ENCODE measurements at regions not wholly inside any gene's neighbourhood (a gene's known extent, or its start where the extent isn't known, plus 50 kb on each side); places are given as distances from the start of the nearest gene placed in this dataset.
"Not testable (repeated sequence)": the region's sequence is repeated elsewhere in the genome, so short reads cannot be mapped to it uniquely, and the experiment has no call there.

DNA sequence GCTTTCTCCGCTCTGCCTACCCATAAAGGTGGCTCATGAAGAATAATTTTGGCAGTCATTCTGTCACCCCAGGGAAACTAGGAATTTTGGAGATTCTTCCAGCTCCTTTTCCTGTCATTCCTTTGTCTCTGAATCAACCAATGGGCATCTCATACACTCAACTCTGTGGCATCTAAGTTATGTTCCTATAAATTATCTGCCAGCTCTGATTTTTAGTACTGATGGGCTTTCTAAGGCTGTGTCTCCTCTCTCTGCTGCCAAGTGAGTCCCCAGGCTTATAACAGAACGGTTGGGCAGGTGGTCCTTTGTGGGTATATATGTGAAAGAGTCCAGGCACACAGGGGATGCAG, 226.8 kb downstream of the NMUR2 start:
- peak; percentile 54 for DNase-seq (ENCODE audit: low read depth)

DNA sequence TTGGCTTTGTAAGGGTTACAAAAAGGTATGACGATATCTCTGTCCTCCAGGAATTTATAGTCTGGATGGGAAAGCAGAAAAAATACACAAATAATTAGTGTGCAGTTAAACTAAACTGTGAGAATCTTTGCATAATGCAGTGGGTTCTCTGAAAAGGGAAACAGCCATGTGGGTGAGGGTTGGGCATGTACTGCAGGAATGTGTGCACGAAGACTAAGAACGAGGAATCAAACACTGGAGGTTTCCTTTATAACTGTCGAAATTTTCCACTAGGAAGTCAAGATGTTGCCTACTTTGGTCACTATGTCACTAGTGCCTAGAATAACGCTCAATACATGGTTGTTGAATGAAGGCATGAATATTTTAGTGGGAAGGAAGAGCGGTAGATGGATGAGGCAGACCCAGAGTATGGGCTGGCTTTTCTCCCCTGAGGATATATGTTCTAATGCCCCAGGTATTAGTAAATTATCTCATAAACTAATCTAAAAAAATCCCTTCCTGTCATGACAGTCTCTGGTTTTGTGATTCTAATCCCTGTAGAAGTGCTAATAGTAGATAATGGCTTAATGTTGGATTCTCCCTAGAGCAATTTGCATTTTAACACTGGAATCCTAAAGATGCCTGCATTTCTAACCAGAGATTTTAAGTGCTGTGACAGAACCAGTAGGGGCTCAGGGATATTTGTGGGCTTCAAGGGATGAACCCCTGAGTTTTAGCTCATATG, 227.3 kb downstream of the NMUR2 start:
- DNase-seq (ENCODE audit: low read depth) = peak; percentile 57

DNA sequence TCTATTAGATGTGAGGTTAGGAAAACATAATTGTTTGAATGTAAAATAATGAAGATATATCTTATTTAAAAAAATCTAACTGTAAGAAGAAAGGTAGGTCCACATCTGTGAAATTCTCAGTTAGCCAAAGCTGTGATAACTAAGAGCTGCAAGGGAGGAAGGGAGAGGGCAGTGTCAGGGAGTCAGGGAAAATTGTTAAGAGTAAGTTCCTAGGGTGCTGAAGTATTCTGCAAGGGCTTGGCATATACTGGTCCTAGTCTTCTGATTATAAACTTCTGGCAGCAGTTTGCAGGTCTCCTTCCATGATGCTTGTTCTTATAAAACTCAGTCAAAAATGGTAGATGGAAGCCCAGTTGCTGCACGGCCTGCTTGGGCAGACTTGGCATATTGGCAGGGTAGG, 233.2 kb downstream of the NMUR2 start:
- DNase-seq (ENCODE audit: low read depth) = no peak

DNA sequence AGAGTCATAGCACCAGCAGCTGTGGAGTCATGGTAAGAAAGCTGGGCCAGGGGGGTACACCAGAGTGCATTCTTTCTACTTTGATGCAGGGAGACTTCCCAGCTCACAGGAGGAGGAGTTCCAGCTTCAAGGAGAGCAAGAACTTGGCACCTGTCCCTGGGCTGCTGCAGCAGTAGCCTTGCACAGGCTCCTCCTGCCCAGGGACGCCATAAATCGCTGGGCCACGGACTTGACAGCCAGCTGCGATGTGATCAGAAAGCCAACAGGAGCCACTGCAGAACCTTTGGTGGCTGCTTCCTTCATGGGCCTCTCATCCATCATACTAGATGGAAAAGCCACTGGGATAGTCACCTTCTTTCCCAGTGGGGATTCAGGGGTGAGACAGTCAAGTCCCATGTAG, 234.7 kb downstream of the NMUR2 start:
- DNase-seq (ENCODE audit: low read depth) = peak; percentile 28

DNA sequence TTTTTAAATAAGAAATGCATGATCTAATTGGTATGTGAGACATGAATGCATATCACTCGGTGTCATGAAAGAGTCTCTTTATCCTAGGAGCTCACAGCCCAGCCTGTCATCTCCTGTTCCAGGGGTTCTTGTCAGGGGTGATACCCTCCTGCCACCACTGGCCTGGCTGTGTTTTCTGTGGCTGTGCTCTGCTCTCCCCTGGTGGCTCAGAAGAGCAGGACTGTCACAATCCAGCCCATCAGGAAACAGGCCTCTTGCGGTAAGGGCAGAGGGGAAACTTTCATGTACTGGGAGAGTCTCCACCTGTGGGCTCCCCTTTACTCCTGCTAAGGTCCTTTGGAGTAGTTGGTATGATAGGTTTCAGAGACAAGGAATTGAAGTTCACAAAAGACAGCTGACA, 240.2 kb upstream of the GLRA1 start:
- no peak for DNase-seq (ENCODE audit: low read depth)

DNA sequence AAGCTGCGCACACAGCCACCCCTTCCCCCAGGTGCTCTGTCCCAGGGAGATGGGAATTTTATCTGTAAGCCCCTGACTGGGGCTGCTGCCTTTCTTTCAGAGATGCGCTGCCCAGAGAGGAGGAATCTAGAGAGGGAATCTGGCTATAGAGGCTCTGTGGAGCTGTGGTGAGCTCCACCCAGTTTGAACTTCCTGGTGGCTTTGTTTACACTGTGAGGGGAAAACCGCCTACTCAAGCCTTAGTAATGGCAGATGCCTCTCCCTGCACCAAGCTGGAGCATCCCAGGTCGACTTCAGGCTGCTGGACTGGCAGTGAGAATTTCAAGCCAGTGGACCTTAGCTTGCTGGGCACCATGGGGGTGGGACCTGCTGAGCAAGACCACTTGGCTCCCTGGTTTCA, 235.2 kb upstream of the GLRA1 start:
- DNase-seq (ENCODE audit: low read depth) = not testable (repeated sequence)

DNA sequence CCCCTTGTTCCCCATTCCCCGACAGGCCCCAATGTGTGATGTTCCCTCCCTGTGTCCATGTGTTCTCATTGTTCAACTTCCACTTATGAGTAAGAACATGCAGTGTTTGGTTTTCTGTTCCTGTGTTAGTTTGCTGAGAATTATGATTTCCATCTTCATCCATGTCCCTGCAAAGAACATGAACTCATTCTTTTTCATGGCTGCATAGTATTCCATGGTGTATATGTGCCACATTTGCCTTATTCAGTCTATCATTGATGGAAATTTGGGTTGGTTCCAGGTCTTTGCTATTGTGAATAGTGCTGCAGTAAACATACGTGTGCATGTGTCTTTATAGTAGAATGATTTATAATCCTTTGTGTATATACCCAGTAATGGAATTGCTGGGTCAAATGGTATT, 229.8 kb upstream of the GLRA1 start:
- DNase-seq (ENCODE audit: low read depth) = not testable (repeated sequence)

DNA sequence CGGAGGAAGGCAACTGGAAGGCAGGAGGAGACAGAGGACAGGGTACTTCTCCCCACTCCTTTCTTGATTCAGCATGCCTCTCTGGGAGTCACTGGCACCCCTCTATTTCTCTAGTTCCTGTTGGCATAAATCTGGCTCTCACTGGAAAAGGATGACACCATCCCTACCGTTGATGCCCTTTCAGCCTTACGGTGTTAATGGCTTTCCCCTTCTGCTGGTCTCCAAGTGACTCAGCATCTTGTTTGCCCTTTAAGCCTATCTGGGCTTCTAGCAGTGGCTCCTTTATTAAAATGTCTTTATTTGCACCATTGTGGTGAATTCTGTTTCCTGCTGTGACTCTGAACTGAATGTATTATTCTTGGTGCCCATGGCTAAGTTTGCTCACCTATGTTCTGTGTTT, 227.3 kb upstream of the GLRA1 start:
- DNase-seq (ENCODE audit: low read depth) = peak; percentile 11

DNA sequence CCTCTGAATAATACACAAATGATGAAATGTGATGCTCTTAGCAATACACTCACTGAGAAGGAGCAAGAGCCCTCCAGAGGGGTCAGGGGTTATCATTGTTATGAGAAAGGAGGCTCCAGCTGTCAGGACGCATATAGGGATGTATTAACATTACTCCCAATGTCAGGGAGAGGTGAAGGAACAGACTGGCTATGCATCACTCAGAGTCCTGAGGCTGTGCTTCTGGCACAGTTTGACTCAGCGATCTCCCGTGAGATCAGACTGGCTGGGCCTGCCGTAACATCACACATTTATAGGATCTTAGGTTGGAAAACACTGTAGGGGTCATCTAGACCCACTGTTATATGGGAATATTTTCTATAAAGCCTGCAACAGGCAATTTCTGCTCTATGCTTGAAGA, 226.5 kb upstream of the GLRA1 start:
- no peak for DNase-seq (ENCODE audit: low read depth)

DNA sequence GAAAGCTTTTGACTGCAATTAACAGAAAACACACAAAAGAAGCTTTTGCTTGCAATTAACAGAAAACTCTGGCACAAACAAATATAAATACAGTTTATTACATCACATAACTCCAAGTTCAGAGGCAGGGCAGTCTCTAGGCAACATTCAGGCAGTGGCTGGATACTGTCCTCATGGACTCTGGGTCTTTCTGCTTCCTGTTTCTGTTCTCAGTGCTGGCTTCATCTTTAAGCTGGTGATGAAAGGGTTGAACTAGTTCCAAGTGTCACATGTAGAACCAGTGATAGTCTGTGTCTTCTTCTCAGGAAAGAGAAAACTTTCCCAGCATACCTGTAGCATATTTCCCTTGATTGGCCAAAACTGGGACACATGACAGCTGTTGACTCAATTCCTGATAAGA, 222.6 kb upstream of the GLRA1 start:
- no peak for DNase-seq (ENCODE audit: low read depth)

DNA sequence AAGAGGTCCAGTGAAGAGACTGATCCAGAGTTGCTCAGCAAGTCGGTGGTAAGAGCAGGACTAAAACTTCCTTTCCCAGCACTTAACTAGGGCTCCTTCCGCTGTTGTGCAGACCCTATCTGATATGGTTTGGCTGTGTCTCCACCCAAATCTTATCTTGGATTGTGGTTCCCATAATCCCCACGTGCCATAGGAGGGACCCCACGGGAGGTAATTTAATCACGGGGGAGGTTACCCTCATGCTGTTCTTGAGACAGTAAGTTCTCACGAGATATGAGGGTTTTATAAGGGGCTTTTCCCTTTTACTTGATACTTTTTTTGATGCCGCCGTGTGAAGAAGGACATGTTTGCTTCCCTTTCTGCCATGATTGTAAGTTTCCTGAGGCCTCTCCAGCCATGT, 221.9 kb upstream of the GLRA1 start:
- DNase-seq (ENCODE audit: low read depth) = no peak

DNA sequence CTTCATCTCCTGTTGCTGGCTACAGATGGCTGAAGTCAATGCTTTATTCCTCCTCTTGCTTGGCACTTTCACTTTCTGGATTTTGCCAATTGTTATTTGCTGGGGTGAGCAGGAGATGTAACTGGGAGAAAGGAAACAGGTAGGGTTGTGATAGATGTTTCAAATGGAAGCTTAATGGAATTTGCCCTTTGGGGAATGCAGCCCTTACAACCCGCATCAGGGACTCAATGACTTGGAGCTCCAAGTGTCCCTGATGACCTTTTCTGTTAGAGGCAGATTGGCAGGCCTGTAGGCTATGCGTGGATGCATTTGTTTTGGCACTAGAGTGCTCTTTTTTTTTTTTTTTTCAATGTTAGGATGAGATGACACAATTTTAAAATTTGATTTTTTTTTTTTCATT, 219.9 kb upstream of the GLRA1 start:
- DNase-seq (ENCODE audit: low read depth) = no peak

DNA sequence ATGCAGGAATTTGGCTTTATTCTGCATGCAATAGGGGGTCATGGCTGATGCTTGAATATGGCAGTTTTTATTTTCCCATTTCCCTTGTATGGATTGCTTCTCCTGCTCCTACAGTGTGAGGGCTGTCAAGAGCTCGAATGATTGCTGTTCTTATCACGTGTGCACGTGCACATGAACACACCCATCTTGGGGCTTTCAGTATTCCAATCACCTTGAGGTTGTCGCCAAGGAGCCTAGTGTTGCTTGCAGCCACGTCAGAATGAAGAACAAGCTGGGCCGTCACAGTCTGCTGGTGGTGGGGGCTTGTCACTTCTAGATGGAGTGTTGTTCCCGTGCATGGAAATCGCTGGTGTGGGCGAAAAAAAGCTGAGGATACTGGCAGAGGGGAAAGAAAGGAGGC, 219.4 kb upstream of the GLRA1 start:
- DNase-seq (ENCODE audit: low read depth) = no peak

DNA sequence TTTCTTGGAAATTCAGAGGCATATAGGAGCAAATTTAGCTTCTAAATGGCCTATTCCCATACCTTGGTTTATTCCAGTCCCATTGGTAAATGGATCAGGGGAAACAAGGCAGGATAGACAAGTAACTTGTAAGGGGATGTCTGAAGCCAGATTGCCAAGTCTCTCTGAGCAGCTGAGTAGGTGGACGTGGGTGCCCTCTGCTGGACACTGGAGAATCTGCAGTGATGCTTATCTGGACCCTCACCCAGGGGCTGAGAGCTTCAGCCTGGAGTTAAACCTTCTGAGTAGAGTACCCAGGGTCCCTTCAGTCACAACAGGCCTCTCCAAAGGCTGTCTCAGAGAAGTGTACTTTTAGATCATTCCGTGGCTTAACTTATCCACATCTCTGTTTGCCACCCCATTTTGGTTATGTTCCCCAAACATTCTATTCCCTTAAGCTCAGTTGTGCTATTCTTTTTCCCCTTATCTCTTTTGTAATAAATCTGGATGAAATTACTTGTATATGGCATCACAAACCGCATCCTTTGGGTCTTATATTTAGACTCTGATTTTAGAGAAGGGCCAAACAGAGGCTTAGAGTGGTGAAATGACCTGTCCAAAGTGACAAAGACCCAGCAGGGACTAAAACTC, 218.3 kb upstream of the GLRA1 start:
- DNase-seq (ENCODE audit: low read depth) = peak; percentile 54

DNA sequence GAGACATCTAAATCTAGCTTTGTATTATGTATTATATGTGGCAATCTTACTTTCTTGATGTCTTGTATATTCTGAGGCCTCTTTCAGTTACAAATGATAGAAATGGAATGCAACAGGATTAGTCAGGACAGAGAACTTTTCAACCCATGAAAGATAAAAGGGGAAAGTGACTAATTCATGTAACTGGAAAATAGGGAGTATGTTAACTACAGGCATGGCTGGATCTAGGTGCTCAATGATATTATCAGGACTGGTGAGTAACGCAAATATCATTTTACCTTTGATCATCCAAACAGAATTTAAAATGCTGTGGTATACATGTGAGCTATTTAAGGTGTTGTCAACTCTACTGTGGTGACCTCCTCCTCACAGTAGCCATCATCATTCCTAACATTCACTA, 215.7 kb upstream of the GLRA1 start:
- DNase-seq (ENCODE audit: low read depth) = peak; percentile 3

DNA sequence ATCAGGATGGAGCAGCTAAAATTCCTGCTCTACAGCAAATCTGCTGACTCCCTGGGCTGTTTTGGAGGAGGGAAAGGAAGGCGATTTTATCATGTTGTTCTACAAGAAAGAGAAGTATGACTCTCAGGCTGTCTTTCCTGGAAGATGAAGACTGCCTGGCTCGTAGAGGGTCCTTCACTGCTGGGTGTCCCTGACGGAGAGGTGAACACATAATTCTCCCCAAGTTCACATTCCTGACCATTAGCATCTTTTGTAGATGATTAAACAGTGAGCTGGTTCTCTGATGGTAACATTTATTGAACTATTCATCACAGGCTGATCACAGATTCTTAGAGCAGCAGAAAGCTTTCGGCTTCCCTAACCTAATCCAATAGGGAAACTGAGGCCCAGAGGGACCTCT, 212.4 kb upstream of the GLRA1 start:
- peak; percentile 4 for DNase-seq (ENCODE audit: low read depth)

DNA sequence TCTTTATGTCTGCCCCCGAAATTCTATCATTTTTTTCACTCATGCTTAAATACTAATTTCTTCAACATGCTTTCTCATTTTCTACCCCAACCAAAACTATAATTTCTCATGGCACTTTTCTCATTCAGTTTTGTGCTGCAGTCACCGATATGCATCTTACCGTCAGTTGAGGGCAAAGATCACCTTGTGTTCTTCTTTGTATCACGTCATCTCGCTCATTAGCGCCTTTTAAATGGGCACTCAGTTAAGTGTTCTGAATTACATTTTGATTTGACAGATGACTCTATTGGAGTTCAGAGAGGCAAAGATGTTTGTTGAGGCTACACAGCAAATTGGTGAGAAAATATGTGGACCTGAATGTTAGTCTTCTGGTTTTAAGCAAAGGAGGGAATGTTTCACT, 211.7 kb upstream of the GLRA1 start:
- DNase-seq (ENCODE audit: low read depth) = no peak

DNA sequence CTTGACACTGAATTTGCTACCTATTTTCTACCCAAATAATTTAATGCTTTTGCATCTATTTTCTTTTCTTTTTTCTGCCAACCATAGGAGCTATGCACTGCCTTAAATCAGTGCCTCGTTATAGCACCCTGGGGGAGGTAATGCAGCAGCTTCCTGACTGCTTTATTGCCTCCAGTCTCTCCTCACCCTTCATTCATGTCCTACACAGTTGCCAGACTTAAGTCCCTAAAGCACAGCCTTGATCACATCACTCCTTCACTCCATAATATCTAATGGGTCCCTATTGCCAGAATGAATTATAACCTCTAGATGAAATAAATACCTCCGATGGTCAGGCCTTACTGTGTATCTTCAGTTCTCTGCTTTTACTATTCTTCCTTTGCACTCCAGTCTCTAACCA, 211.2 kb upstream of the GLRA1 start:
- DNase-seq (ENCODE audit: low read depth) = no peak

DNA sequence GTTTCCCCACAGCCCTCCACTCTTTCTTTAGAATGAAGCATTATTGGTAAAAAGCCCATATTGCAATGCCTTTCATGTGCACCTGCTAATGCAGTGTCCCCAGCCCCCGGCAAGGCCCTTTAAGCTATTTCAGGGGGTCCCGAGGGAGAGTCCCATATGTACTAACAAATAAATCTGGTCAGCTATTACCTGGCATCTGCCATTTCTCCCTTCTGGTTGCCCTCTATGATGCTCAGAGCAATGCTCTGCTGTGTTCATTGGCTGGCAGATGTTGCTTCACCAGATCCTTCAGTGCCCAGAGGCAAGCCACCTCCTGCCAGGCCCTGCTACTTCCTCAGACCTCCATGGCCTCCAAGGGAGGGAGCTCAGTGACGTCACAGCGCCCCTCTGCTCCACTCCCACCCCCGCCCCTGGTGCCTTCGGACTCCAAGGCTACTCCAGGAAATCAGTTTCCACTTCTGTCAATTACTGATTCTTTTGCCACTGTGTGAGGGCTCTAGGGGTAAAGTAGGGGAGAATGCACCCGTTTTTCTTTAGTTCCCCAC, 201.1 kb upstream of the GLRA1 start:
- no peak for DNase-seq (ENCODE audit: low read depth)

DNA sequence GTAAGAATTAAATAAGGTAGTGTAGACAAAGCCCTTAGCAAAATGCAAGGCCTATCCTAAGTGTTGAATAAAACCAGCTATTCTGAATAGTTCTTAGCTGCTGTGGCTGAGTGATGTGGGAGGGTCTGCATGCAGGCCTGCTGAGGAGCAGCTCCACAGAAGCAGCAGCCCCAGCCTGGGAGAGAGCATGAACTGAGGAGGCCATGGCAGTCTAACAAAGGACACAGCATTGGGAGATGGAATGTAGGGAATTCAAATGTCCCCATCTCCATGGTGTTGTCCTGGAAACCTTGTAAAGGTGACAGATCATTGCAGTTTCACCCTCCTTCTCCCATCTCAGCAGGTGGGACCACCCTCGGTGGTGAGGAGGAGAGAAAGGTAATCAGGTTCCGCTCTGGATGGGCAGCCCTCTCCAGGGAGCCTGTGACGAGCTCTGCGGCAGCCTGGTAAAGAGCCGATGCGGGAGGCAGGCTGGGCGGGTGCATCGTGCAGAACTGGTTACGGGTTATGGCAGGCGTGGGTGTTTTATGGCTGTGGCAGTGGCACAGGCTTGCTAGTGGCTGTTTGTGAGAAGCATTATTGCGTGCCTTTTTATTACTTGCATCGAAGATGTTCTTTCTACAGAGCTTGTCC, 199.9 kb upstream of the GLRA1 start:
- no peak for DNase-seq (ENCODE audit: low read depth)

DNA sequence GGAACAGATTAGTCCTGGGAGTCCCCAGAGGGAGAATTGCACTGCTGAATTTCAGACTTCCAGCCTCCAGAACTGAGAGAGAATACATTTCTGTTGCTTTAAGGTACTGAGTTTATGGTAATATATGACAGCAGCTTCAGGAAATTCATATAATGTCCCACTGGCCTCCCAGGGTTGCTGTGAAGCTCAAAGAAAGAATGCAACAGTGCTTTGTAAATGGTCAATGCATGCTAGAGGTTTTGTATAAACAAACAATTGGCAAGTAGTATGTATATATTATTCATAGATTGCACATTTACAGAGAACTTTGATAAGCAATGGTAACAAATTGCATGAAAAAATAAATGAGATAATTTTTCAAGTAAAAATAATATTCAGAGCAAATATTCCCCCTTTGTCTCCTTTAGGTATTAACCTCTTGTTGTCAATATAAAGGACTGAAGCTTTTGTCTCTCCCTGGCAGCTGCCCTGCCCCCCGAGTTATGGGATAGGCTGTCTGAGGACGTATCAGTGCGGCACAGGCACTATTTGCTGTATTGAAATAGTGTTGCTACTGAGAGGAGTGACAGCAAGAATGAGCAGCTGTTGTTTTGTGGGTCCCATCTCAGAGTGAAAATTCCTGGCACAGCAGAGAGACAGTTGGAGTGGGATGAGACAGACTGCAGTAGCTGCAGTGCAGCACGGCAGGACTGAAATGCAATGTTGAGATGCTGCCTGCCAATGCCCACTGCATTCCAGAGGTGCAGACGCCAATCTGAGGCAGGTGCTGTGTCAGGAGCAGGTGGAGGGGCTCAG, 194.2 kb upstream of the GLRA1 start:
- no peak for DNase-seq (ENCODE audit: low read depth)

DNA sequence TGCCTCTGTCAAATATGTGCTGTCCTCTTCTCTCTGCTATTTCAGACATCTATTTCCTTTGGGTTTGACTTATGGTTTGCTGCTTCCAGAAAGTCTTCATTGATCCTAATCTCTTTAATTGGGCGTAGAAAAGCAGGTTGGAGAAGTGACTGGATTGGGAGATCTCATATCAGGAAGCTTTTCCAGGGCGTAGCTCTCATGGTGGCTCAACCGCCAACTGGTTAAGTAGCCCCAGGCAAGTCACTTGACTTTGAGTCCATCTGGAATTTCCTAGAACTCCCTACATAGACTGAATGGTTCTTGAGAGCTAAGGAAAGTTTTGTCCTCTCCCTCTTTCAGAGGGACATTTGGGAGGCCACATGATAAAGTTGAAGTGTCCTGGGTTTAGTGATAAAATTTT, 192.3 kb upstream of the GLRA1 start:
- no peak for DNase-seq (ENCODE audit: low read depth)

DNA sequence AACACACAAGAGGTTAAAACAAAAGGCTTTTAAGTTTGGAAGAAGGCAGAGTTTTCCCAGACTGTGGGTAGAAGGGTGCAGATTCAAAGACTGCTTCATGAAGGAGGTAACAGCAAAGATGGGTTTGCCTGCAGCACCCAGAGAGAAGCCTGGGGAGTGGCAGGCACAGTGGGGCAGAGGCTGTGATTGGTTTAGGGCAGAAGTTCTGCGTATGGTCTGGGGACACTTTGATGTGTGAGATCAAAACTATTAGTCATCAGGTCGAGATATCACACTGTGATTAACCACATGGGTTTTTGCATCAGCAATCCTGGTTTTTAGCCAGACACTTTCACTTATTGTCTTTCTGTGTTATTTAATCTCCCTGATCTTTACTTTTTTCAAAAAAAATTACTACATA, 188.8 kb upstream of the GLRA1 start:
- no peak for DNase-seq (ENCODE audit: low read depth)
